ENCODE measurements at regions not wholly inside any gene's neighbourhood (a gene's known extent, or its start where the extent isn't known, plus 50 kb on each side); places are given as distances from the start of the nearest gene placed in this dataset.

GRCh38 chr3:194876403-194877095 lies 190.9 kb downstream of the FAM43A start:
- no peak for TF ChIP-seq POLR2A (IDR thresholded peaks at IDR 0.05)
- TF ChIP-seq, protein P1, sequence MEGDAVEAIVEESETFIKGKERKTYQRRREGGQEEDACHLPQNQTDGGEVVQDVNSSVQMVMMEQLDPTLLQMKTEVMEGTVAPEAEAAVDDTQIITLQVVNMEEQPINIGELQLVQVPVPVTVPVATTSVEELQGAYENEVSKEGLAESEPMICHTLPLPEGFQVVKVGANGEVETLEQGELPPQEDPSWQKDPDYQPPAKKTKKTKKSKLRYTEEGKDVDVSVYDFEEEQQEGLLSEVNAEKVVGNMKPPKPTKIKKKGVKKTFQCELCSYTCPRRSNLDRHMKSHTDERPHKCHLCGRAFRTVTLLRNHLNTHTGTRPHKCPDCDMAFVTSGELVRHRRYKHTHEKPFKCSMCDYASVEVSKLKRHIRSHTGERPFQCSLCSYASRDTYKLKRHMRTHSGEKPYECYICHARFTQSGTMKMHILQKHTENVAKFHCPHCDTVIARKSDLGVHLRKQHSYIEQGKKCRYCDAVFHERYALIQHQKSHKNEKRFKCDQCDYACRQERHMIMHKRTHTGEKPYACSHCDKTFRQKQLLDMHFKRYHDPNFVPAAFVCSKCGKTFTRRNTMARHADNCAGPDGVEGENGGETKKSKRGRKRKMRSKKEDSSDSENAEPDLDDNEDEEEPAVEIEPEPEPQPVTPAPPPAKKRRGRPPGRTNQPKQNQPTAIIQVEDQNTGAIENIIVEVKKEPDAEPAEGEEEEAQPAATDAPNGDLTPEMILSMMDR (IDR thresholded peaks at IDR 0.05): no peak
- intact Hi-C loops (cut with DNase I; ENCODE audit: low total_unique reads): no loop called here
- H3K9me3 ChIP-seq: no peaks in the 10 kb centered on the region
- peaks cover 26% of the 10 kb centered on the region for H3K4me1 ChIP-seq
- WGBS, 2 donors: 47 to 65% methylated on average over 7 to 12 of the region's 12 CpGs
- DNase-seq: no peak
- H3K27ac ChIP-seq: no peak overlapping the region
- H3K4me3 ChIP-seq: no peak overlapping the region
- H3K27me3 ChIP-seq: no peaks in the 10 kb centered on the region
- no peaks in the 10 kb centered on the region for H3K36me3 ChIP-seq (ENCODE audit: low read depth, missing control alignments)

DNA sequence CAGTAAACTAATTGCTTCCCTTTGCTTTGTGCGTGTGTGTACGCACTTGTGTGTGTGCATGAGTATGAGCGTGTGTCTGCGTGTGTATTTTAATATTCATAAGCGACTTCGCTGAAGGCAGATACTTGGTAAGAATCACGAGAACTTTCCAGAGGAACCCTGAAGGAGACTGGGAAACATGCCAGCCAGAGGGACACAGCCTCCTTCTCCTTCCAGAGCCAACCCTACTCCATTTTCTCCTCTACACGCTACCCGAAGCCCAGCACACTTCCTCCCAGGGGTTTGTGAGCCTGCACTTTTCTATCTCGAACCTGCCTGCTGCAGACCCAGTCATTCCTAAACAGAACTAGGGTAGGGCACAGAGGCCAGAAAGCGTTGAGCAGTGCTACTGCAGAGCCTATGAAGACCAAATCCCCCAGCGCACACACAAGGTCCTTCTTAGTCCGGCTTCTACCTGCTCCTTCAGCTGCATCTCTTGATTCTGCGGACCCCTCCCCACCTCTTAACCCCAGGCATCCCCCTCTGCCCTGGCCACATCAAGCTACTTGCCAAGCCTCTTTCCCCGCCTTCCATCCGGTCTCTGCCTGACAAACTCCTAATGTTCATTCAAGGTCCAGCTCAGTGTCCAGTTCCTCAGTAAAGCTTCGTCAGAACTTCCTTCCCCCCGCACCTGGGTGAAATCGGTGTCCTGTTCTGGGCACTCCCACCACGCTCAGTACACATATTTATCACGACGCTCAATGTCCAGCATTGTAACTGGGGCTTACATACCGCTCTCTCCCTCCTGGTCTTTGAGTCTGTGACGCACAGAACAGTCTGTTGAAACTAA lies 191.8 kb downstream of the FAM43A start:
- H3K27me3 ChIP-seq: no peaks in the 10 kb centered on the region
- H3K4me1 ChIP-seq: peaks cover 18% of the 10 kb centered on the region
- TF ChIP-seq, protein P1 (IDR thresholded peaks at IDR 0.05): no peak
- no peak for TF ChIP-seq POLR2A (IDR thresholded peaks at IDR 0.05)
- H3K4me3 ChIP-seq: no peak overlapping the region
- H3K36me3 ChIP-seq (ENCODE audit: low read depth, missing control alignments): no peaks in the 10 kb centered on the region
- WGBS, 2 donors: 66 to 74% methylated on average over 24 of the region's 24 CpGs
- H3K9me3 ChIP-seq: no peaks in the 10 kb centered on the region
- peak; percentile 65 for DNase-seq
- intact Hi-C loops (cut with DNase I; ENCODE audit: low total_unique reads): no loop called here
- H3K27ac ChIP-seq: no peak overlapping the region

GRCh38 chr3:194879126-194879877 lies 193.6 kb downstream of the FAM43A start:
- Histone ChIP-seq H3K36me3 (ENCODE audit: low read depth, missing control alignments) (no peaks in the 10 kb centered on the region), H3K4me1 (peaks cover 11% of the 10 kb centered on the region), H3K9me3 (no peaks in the 10 kb centered on the region), H3K4me3 (no peak overlapping the region), H3K27me3 (no peaks in the 10 kb centered on the region), H3K27ac (no peak overlapping the region)
- TF ChIP-seq, protein P1 (IDR thresholded peaks at IDR 0.05): no peak
- no peak for TF ChIP-seq POLR2A (IDR thresholded peaks at IDR 0.05)
- intact Hi-C loops (cut with DNase I; ENCODE audit: low total_unique reads): no loop called here
- WGBS, 2 donors: 71 to 76% methylated on average over 12 of the region's 12 CpGs
- DNase-seq: no peak

DNA sequence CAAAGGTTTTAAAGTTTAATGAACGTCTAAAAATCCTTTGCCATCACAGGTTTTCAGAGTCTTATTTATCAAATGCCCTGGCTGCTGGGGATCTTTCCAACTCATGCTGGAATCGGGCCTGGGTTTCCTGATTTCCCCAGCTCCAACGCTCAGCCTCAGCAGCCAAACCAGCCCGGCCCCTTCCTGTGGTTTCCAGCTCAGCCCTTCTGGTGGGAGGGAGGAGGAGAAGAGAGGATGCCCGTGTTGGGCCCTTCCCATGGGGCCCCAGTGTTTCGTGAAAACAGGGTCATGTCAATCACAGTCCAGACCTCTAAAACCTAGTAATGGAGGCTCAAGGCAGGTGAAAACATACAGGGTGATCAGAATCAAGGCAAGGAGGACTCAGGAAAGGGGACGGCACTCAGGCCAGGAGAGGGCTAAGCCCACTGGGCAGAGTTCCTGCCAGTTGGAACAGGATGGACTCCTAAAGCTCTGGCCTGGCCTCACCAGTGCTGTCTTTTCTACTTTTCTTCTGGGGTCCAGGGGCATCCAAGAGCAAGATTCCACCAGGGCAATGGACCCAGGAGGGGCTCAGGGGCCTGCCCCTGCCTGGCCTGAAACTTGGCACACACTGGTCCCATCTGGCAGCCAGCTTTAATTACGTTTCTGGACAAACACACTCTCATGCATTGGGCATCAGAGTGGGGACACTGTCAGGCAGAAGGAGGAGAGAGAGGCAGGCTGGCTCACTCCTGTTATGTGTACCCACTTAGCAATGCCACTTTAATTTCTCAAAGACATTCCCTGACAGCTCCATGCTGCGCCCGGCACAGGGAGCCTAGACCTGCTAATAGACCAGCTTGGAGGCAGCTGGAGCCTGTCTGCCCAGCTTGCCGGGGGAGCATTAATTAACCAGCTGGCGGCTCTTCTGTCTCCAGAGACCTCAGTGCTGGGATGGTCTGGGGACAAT lies 194.6 kb downstream of the FAM43A start:
- no peaks in the 10 kb centered on the region for H3K36me3 ChIP-seq (ENCODE audit: low read depth, missing control alignments)
- peak; percentile 50 for DNase-seq
- TF ChIP-seq POLR2A (IDR thresholded peaks at IDR 0.05): no peak
- TF ChIP-seq, protein P1 (IDR thresholded peaks at IDR 0.05): no peak
- H3K4me3 ChIP-seq: no peak overlapping the region
- no peaks in the 10 kb centered on the region for H3K9me3 ChIP-seq
- peaks cover 11% of the 10 kb centered on the region for H3K4me1 ChIP-seq
- H3K27ac ChIP-seq: no peak overlapping the region
- 51 to 60% methylated on average over 12 of the region's 12 CpGs for WGBS, 2 donors
- intact Hi-C loops (cut with DNase I; ENCODE audit: low total_unique reads): no loop called here
- H3K27me3 ChIP-seq: no peaks in the 10 kb centered on the region

Data from testis (tissue), 2 donors.